ENCODE measurements at regions not wholly inside any gene's neighbourhood (a gene's known extent, or its start where the extent isn't known, plus 50 kb on each side); places are given as distances from the start of the nearest gene placed in this dataset.

GRCh38 chr9:79928661-79929223 is 357.0 kb downstream of the TLE4 start:
- ATAC-seq (no peak), FAIRE-seq (no peak), DNase-seq (ENCODE audit: extremely low read depth in 1 of 4, low spot score in 3 of 4) (no peak)
- Histone ChIP-seq H3K36me3 (ENCODE audit: control insufficient read depth, insufficient read depth, low read length) (no peaks in the 10 kb centered on the region), H3K4me2 (ENCODE audit: insufficient read depth, low read length) (no peak overlapping the region), H3K9ac (ENCODE audit: insufficient read depth in 1 of 2, low read depth in 2 of 2, low read length in 2 of 2) (no peak overlapping the region), H4K20me1 (replicated peaks; ENCODE audit: control insufficient read depth, insufficient read depth, low read length) (no peaks in the 10 kb centered on the region), H3K79me2 (ENCODE audit: control insufficient read depth, insufficient read depth, low read length) (no peaks in the 10 kb centered on the region), H3K4me3 (no peak overlapping the region), H2AFZ (ENCODE audit: low read depth, low read length) (no peak overlapping the region), H3K27me3 (ENCODE audit: control insufficient read depth in 2 of 2, insufficient read depth in 2 of 2, low read length in 2 of 2) (no peaks in the 10 kb centered on the region), H3K27ac (ENCODE audit: extremely low read depth, low read depth, low read length) (no peak overlapping the region), H3K9me1 (ENCODE audit: control insufficient read depth, insufficient read depth, low read length) (no peaks in the 10 kb centered on the region), H3K4me1 (replicated peaks in 1 of 2; ENCODE audit: control insufficient read depth in 2 of 2, insufficient read depth in 2 of 2, low read length in 2 of 2) (no peaks in the 10 kb centered on the region), H3K9me3 (replicated peaks; ENCODE audit: control insufficient read depth, insufficient read depth, low read depth, low read length) (no peaks in the 10 kb centered on the region)
- intact Hi-C loops (cut with micrococcal nuclease) (no loop called here), in situ Hi-C loops (cut with MboI) (no loop called here)
- BruUV-seq (replicated peaks) = no TSS peak
- 0% methylated on average over 2 of the region's 4 CpGs for WGBS (ENCODE audit: insufficient coverage, low coverage, missing lambda C conversion rate)
- TF ChIP-seq KDM2B (CRISPR knock-in tag; IDR thresholded peaks at IDR 0.05) (no peak), SIRT6 (IDR thresholded peaks at IDR 0.05; ENCODE audit: low read depth, low read length) (no peak), IRF9 (tag; IDR thresholded peaks at IDR 0.05) (no peak), ETV6 (IDR thresholded peaks at IDR 0.05; ENCODE audit: borderline replicate concordance in 1 of 2, low read depth in 2 of 2, low read length in 1 of 2) (no peak), ETV6 (CRISPR knock-in tag; IDR thresholded peaks at IDR 0.05; ENCODE audit: borderline replicate concordance) (no peak), ZBTB40 (IDR thresholded peaks at IDR 0.05) (no peak), ZBTB40 (CRISPR knock-in tag; IDR thresholded peaks at IDR 0.05) (no peak), RUNX1 (IDR thresholded peaks at IDR 0.05; ENCODE audit: low read depth) (no peak), RBM39 (optimal IDR thresholded peaks at IDR 0.05; ENCODE audit: low read depth, low read length) (no peak), MEF2D (tag; conservative IDR thresholded peaks at IDR 0.05; ENCODE audit: low read depth) (no peak), SREBF2 (CRISPR knock-in tag; IDR thresholded peaks at IDR 0.05) (no peak), HMGN3 (IDR thresholded peaks at IDR 0.05; ENCODE audit: borderline replicate concordance, extremely low read depth, insufficient read length, low read depth, low read length) (no peak)
- ChIA-PET CTCF (ENCODE audit: low intra/inter-chr PET ratio) (no interaction called here), POLR2A (interaction anchor here (0.6 kb wide), 1 partner anchor 395 kb away, joined by 3 read pairs; no protein-coding TSS in a partner anchor)
